HepG2 (cell line): ENCODE measurements at regions not wholly inside any gene's neighbourhood (a gene's known extent, or its start where the extent isn't known, plus 50 kb on each side); places are given as distances from the start of the nearest gene placed in this dataset.

ENCODE experiments used
- ATAC-seq: fragments of 200-7000 bp; cut with Tn5 transposase; 3 replicates; pipeline ENCODE4 v1.9.1; 2020; ENCODE audit warnings: mild to moderate bottlenecking, moderate library complexity
- BruUV-seq: library from RNA; stranded (reverse); fragments of 400-500 nt; replicated peaks from 2 replicates; lab custom pipeline; 2021; lab: Mats Ljungman, UMichigan
- CTCF ChIA-PET: fragments of 300-600 bp; formaldehyde crosslinking; extraction: SDS; loops from one replicate; lab custom pipeline; 2021; ENCODE audit warnings: low total read pairs, inconsistent platforms, low intra/inter-chr PET ratio; lab: Yijun Ruan, JAX
- POLR2A ChIA-PET: fragments of 350-600 bp; sonication (Branson Sonifier 250); formaldehyde crosslinking; loops from one replicate; lab custom pipeline; 2020; ENCODE audit warnings: antibody characterized with exemption, inconsistent platforms; lab: Yijun Ruan, JAX
- DNase-seq: peaks from one replicate; pipeline ENCODE4 v3.0.0-alpha.2; 2015; ENCODE audit warnings: low spot score
- FAIRE-seq: peaks from 3 replicates; lab custom pipeline; 2011; peaks lifted over from hg19 to GRCh38; lab: Jason Lieb, UNC
- H2AFZ ChIP-seq: one replicate; pipeline ENCODE4 v1.6.1; 2011; ENCODE audit warnings: low read length, inconsistent platforms
- H3K27ac ChIP-seq: fragments of 300-600 bp; 3 replicates; pipeline ENCODE4 v1.8.0; 2011; ENCODE audit warnings: mixed run types, mild to moderate bottlenecking, mixed read lengths, low read length, inconsistent platforms; ENCODE audit not compliant: insufficient read depth; ENCODE audit errors: extremely low read length
- H3K27me3 ChIP-seq, 2 experiments: fragments of 200-600 bp in 1 of 2; 2 replicates in 1 of 2; 3 replicates in 1 of 2; pipeline versions ENCODE4 v1.6.0 to v1.8.0; 2011; ENCODE audit warnings: low read length in 2 of 2, mild to moderate bottlenecking in 2 of 2, moderate library complexity in 2 of 2, inconsistent platforms in 1 of 2; ENCODE audit not compliant: insufficient read depth in 2 of 2, control insufficient read depth in 1 of 2
- H3K36me3 ChIP-seq, 2 experiments: fragments of 200-600 bp in 1 of 2; replicated peaks in 1 of 2; 2 replicates in 1 of 2; 3 replicates in 1 of 2; pipeline versions ENCODE4 v1.5.1 to v1.8.0; 2011; ENCODE audit warnings: low read length in 2 of 2, inconsistent platforms in 1 of 2; ENCODE audit not compliant: insufficient read depth in 2 of 2, control insufficient read depth in 1 of 2
- H3K4me1 ChIP-seq: 2 replicates; pipeline ENCODE4 v1.5.1; 2012; ENCODE audit warnings: low read length, inconsistent platforms; ENCODE audit not compliant: insufficient read depth
- H3K4me2 ChIP-seq: 2 replicates; pipeline ENCODE4 v1.6.0; 2011; ENCODE audit warnings: low read depth, low read length, inconsistent platforms
- H3K4me3 ChIP-seq, 3 experiments: fragments of 200-600 bp in 1 of 3; sonication (generic), shearing (Covaris generic) in 1 of 3; replicated peaks in 1 of 3; 2 replicates each; pipeline ENCODE4 v1.5.1; 2011 to 2016; ENCODE audit warnings: low read length in 3 of 3, inconsistent platforms in 2 of 3, low read depth in 2 of 3, mild to moderate bottlenecking in 2 of 3, control low read depth in 1 of 3, mixed read lengths in 1 of 3; ENCODE audit not compliant: insufficient read depth in 1 of 3
- H3K79me2 ChIP-seq: one replicate; pipeline ENCODE4 v1.6.1; 2011; ENCODE audit warnings: low read length, inconsistent platforms; ENCODE audit not compliant: insufficient read depth
- H3K9ac ChIP-seq: 2 replicates; pipeline ENCODE4 v1.6.0; 2011; ENCODE audit warnings: mild to moderate bottlenecking, low read depth, low read length, inconsistent platforms; ENCODE audit not compliant: insufficient read depth
- H3K9me3 ChIP-seq: 2 replicates; pipeline ENCODE4 v1.5.1; 2012; ENCODE audit warnings: mild to moderate bottlenecking, low read length
- H4K20me1 ChIP-seq: 2 replicates; pipeline ENCODE4 v1.6.0; 2011; ENCODE audit warnings: inconsistent platforms, mild to moderate bottlenecking, low read length, moderate library complexity; ENCODE audit not compliant: insufficient read depth
- AKAP8 ChIP-seq: sonication (generic); formaldehyde crosslinking; IDR thresholded peaks from 2 replicates; pipeline ENCODE4 v1.5.1; 2020; ENCODE audit warnings: mild to moderate bottlenecking, missing genetic modification reagents
- FOXA1 ChIP-seq, 2 experiments: fragments of 450-650 bp in 1 of 2; sonication (generic) in 1 of 2; formaldehyde crosslinking in 1 of 2; IDR thresholded peaks; 2 replicates each; pipeline versions ENCODE4 v1.4.0 to v1.6.1; 2016 to 2020; ENCODE audit warnings: missing genetic modification reagents in 1 of 2
- GZF1 ChIP-seq: sonication (generic); formaldehyde crosslinking; IDR thresholded peaks from 2 replicates; pipeline ENCODE4 v1.5.1; 2020; ENCODE audit warnings: mild to moderate bottlenecking, missing genetic modification reagents
- NBN ChIP-seq: fragments of 450-650 bp; conservative IDR thresholded peaks from 2 replicates; pipeline ENCODE4 v1.6.1; 2017
- NFKB2 ChIP-seq: sonication (generic); formaldehyde crosslinking; IDR thresholded peaks from 2 replicates; pipeline ENCODE4 v1.4.0; 2020; ENCODE audit warnings: missing genetic modification reagents, borderline replicate concordance
- PRMT3 ChIP-seq: sonication (generic); formaldehyde crosslinking; IDR thresholded peaks from 2 replicates; pipeline ENCODE4 v1.8.1; 2022; ENCODE audit warnings: low read depth, mild to moderate bottlenecking, moderate library complexity, missing genetic modification reagents, borderline replicate concordance
- RFX5 ChIP-seq: IDR thresholded peaks from 2 replicates; pipeline ENCODE4 v1.6.1; 2011; ENCODE audit warnings: low read depth, low read length, improper control_type of control experiment
- TP53 ChIP-seq: sonication (generic); formaldehyde crosslinking; conservative IDR thresholded peaks from 2 replicates; pipeline ENCODE4 v1.4.0; 2020; ENCODE audit warnings: missing genetic modification reagents
- ZNF24 ChIP-seq: fragments of 450-650 bp; IDR thresholded peaks from 2 replicates; pipeline ENCODE4 v1.6.1; 2017; ENCODE audit warnings: antibody characterized with exemption, mild to moderate bottlenecking
- WGBS: methylation state at CpG from one replicate; pipeline ENCODE4 v1.1.6; 2017; ENCODE audit warnings: low lambda C conversion rate; 5-methylcytosine and 5-hydroxymethylcytosine counted together
- in situ Hi-C: cut with HindIII; loops from 2 replicates; pipeline ENCODE4 v1.10.0; 2017; ENCODE audit warnings: low pct_unique_long_range_greater_than_20kb; ENCODE audit not compliant: extremely low pct_ligation_motif_present
- intact Hi-C: fragments of 100-400 bp; cut with micrococcal nuclease; formaldehyde crosslinking; loops from one replicate; pipeline ENCODE4 v1.10.0; 2022; ENCODE audit not compliant: unreplicated experiment
- TF ChIP-seq, protein P1 (sequence below): sonication (generic); formaldehyde crosslinking; IDR thresholded peaks from 2 replicates; pipeline ENCODE4 v1.5.0; 2020; ENCODE audit warnings: missing genetic modification reagents

DNA sequence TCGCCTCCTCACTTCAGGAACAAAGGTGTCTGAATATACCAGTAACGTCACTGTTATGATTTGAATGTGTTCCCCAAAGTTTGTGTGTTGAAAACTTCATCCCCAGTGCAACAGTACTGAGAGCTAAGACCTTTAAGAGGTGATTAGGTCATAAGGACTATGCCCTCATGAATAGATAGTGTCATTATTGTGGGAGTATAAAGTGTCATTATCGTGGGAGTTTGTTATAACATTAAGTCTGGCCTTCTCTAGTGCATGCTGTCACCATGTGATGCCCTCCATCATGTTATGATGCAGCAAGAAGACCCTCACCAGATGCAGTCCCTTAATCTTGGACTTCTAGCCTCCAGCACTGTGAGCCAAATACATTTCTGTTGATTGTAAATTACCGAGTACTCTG is 53.7 kb upstream of the TLE3 start:
- intact Hi-C loops (loop anchor here (5.0 kb wide), 1 partner anchor 636 kb away; no protein-coding TSS in a partner anchor), in situ Hi-C loops (no loop called here)
- 15% methylated on average over 4 of the region's 4 CpGs for WGBS
- BruUV-seq, result no TSS peak
- no peak for TF ChIP-seq GZF1 (CRISPR knock-in tag)
- TF ChIP-seq AKAP8 (CRISPR knock-in tag), result no peak
- no peak for TF ChIP-seq FOXA1 (IDR thresholded peaks at IDR 0.05)
- no peak for TF ChIP-seq FOXA1 (CRISPR knock-in tag; IDR thresholded peaks at IDR 0.05)
- TF ChIP-seq ZNF24, result no peak
- no peak for TF ChIP-seq NFKB2 (CRISPR knock-in tag)
- TF ChIP-seq PRMT3 (CRISPR knock-in tag), result no peak
- TF ChIP-seq, protein P1, sequence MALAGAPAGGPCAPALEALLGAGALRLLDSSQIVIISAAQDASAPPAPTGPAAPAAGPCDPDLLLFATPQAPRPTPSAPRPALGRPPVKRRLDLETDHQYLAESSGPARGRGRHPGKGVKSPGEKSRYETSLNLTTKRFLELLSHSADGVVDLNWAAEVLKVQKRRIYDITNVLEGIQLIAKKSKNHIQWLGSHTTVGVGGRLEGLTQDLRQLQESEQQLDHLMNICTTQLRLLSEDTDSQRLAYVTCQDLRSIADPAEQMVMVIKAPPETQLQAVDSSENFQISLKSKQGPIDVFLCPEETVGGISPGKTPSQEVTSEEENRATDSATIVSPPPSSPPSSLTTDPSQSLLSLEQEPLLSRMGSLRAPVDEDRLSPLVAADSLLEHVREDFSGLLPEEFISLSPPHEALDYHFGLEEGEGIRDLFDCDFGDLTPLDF, result no peak
- TF ChIP-seq TP53, result no peak
- TF ChIP-seq NBN, result no peak
- no peak for TF ChIP-seq RFX5
- Histone ChIP-seq H3K27ac (no peak overlapping the region), H3K79me2 (no peaks in the 10 kb centered on the region), H3K36me3 (no peaks in the 10 kb centered on the region), H3K4me1 (0 out of 2 replicates have a peak, but pooled peaks cover 8% of the 10 kb centered on the region), H3K4me3 (no peak overlapping the region), H3K9me3 (no peaks in the 10 kb centered on the region), H3K9ac (no peak overlapping the region), H3K27me3 (peaks cover 10 to 85% of the 10 kb centered on the region in 2 experiments; a peak in 4 of 5 replicates), H4K20me1 (peaks cover 10% of the 10 kb centered on the region; the same call in 1 of the 2 replicates), H3K4me2 (no peak overlapping the region), H2AFZ (no peak overlapping the region)
- DNase-seq (no peak), FAIRE-seq (no peak), ATAC-seq (no peak)
- CTCF ChIA-PET, result no interaction called here
- POLR2A ChIA-PET, result no interaction called here
